ENCODE measurements at regions not wholly inside any gene's neighbourhood (a gene's known extent, or its start where the extent isn't known, plus 50 kb on each side); places are given as distances from the start of the nearest gene placed in this dataset.
"Not testable (repeated sequence)": the region's sequence is repeated elsewhere in the genome, so short reads cannot be mapped to it uniquely, and the experiment has no call there.

DNA sequence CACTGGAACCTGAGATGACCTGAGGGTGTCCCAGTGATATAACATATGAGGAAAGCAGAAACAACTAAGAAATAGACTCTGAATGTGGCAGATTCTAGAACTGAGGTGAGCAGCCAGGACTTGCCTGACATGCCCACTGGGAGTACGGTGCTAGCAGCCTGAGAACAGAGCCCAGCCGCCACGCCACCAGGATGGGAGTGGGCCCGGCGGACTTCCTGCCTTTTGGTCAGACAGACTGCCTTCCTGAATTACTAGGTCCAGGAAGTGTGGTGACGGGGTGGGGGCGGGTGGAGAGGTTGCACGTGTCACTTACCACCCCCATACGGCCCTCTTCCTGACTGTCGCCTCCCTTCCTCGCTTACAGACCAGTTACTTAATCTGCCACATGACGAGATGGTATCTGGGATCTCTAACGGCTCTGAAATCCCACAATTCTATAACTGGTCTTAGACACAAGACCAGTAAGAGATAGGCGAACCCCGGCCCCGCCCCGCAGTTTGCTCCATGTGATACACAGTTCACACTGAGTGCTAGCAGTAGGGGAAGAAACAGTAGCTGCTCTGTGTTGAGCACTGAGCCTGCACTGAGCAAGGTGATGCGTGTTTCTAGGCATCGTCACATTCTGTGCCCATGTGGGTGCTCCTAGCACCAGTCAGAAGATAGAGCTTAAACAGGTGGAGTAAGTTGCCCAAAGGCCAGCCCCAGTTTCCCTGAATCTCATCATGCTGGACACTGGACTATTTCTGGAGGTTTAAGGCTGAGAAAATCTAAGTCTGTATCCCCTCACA is 95.7 kb downstream of the CPN2 start:
- CTCF ChIA-PET: no interaction called here

GRCh38 chr3:194256040-194256945 is 94.8 kb downstream of the CPN2 start:
- CTCF ChIA-PET: interaction anchor here (2.1 kb wide), 1 partner anchor 60 kb away, joined by 8 read pairs; no protein-coding TSS in a partner anchor
- no peaks in the 10 kb centered on the region for H3K36me3 Mint-ChIP-seq (ENCODE audit: low read depth)
- no peaks in the 10 kb centered on the region for H3K27me3 Mint-ChIP-seq (ENCODE audit: low read depth)
- H3K4me3 Mint-ChIP-seq: no peak overlapping the region
- no peak for DNase-seq
- H3K9me3 Mint-ChIP-seq: peaks cover 4% of the 10 kb centered on the region
- intact Hi-C loops (cut with micrococcal nuclease): no loop called here
- H3K4me1 Mint-ChIP-seq (ENCODE audit: low read depth): peaks cover 11% of the 10 kb centered on the region
- H3K27ac Mint-ChIP-seq: peak overlapping the region; percentile 56

More for the DNA sequence above, 95.7 kb downstream of the CPN2 start:
- Mint-ChIP-seq H3K36me3 (ENCODE audit: low read depth) (no peaks in the 10 kb centered on the region), H3K27me3 (ENCODE audit: low read depth) (no peaks in the 10 kb centered on the region), H3K9me3 (peaks cover 4% of the 10 kb centered on the region), H3K4me1 (ENCODE audit: low read depth) (peaks cover 11% of the 10 kb centered on the region), H3K4me3 (peak overlapping the region; percentile 35), H3K27ac (peak overlapping the region; percentile 56)
- intact Hi-C loops (cut with micrococcal nuclease): loop anchor here (1.0 to 2.0 kb wide), 2 partner anchors 52 to 53 kb away; no protein-coding TSS in a partner anchor
- DNase-seq: peak; percentile 78

DNA sequence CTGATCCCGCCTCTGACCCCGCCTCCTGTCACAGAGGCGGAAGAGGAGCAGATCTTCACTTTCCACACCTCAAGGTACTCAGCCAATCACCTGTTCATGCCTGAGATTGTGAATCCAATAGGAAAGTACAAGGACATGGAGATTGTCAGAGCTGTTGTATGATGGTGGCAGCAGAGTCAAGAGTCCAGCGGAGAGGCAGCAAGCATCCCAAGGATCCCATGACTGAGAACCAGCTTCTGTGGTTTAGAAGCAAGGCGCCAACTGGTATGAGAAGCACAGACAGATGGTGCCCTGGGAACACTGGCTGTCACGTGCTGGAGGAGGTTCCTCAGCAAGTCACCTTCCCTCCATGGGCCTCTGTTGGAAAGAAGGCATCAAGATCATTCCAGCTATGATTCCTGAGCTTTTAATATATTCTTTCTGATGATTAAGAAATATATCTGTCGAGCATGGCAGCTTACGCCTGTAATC is 93.9 kb downstream of the CPN2 start:
- DNase-seq: no peak
- Mint-ChIP-seq H3K9me3 (peaks cover 4% of the 10 kb centered on the region), H3K36me3 (ENCODE audit: low read depth) (no peaks in the 10 kb centered on the region), H3K4me3 (no peak overlapping the region), H3K27ac (no peak overlapping the region), H3K27me3 (ENCODE audit: low read depth) (no peaks in the 10 kb centered on the region), H3K4me1 (ENCODE audit: low read depth) (peaks cover 11% of the 10 kb centered on the region)
- CTCF ChIA-PET: interaction anchor here (2.1 kb wide), 1 partner anchor 59 kb away, joined by 8 read pairs; no protein-coding TSS in a partner anchor
- intact Hi-C loops (cut with micrococcal nuclease): no loop called here

GRCh38 chr3:194257916-194258668 is 93.0 kb downstream of the CPN2 start:
- Mint-ChIP-seq H3K27me3 (ENCODE audit: low read depth) (no peaks in the 10 kb centered on the region), H3K36me3 (ENCODE audit: low read depth) (no peaks in the 10 kb centered on the region), H3K4me3 (no peak overlapping the region), H3K9me3 (peaks cover 4% of the 10 kb centered on the region), H3K27ac (no peak overlapping the region), H3K4me1 (ENCODE audit: low read depth) (peaks cover 11% of the 10 kb centered on the region)
- intact Hi-C loops (cut with micrococcal nuclease): no loop called here
- CTCF ChIA-PET: interaction anchor here (1.4 to 2.1 kb wide), 2 partner anchors 9 to 58 kb away, joined by 3 to 8 read pairs; no protein-coding TSS in a partner anchor
- DNase-seq: no peak

GRCh38 chr3:194259982-194260766 is 91.0 kb downstream of the CPN2 start:
- no peak for DNase-seq
- Mint-ChIP-seq H3K36me3 (ENCODE audit: low read depth) (no peaks in the 10 kb centered on the region), H3K4me1 (ENCODE audit: low read depth) (peaks cover 9% of the 10 kb centered on the region), H3K4me3 (no peak overlapping the region), H3K27me3 (ENCODE audit: low read depth) (no peaks in the 10 kb centered on the region), H3K9me3 (peaks cover 4% of the 10 kb centered on the region), H3K27ac (no peak overlapping the region)
- intact Hi-C loops (cut with micrococcal nuclease): no loop called here
- CTCF ChIA-PET: interaction anchor here (0.7 kb wide), 2 partner anchors 55 to 64 kb away, joined by 3 read pairs; no protein-coding TSS in a partner anchor

GRCh38 chr3:194261581-194262063 is 89.5 kb downstream of the CPN2 start:
- Mint-ChIP-seq H3K36me3 (ENCODE audit: low read depth) (no peaks in the 10 kb centered on the region), H3K4me3 (no peak overlapping the region), H3K27me3 (ENCODE audit: low read depth) (no peaks in the 10 kb centered on the region), H3K9me3 (peaks cover 4% of the 10 kb centered on the region), H3K27ac (no peak overlapping the region), H3K4me1 (ENCODE audit: low read depth) (no peaks in the 10 kb centered on the region)
- CTCF ChIA-PET: no interaction called here
- intact Hi-C loops (cut with micrococcal nuclease): no loop called here
- DNase-seq: no peak

DNA sequence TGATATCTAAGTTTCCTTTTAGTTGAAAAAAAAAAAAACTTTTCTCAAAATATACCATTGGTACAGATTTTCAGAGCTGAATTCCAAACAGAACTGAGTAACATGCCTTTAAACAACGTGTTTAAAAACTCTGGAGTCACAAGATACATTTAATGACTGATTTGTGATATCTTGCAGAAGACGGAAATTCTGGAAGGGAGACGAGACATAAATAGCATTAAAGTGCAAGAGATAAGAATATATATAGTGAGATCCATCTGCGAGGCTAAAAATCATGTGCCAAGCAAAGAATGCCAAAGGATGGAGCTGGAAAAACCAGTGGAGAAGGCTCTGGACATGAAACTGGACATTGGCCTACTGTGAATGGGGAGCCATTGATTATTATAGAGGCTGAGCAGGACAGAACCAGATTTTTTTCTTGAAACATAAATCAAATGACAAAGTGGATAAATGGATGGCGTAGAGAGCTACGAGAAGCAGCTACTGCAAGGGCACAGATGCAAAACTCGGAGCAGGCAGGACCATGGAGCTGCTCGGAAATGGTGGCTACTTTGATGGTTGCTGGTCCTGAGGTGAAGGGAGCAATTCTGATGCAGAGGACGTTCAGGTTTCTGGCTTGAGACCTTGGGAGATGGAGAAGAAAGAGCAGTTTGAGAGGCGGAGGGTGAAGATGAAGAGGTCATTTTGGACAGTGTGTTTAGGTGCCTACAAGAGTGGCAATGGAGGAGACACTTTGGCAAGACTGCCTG is 88.8 kb downstream of the CPN2 start:
- peaks cover 4% of the 10 kb centered on the region for H3K9me3 Mint-ChIP-seq
- intact Hi-C loops (cut with micrococcal nuclease): no loop called here
- H3K4me1 Mint-ChIP-seq (ENCODE audit: low read depth): no peaks in the 10 kb centered on the region
- H3K4me3 Mint-ChIP-seq: no peak overlapping the region
- CTCF ChIA-PET: interaction anchor here (0.7 to 1.2 kb wide), 2 partner anchors 34 to 74 kb away, joined by 3 read pairs; no protein-coding TSS in a partner anchor
- no peak overlapping the region for H3K27ac Mint-ChIP-seq
- no peak for DNase-seq
- no peaks in the 10 kb centered on the region for H3K36me3 Mint-ChIP-seq (ENCODE audit: low read depth)
- no peaks in the 10 kb centered on the region for H3K27me3 Mint-ChIP-seq (ENCODE audit: low read depth)

DNA sequence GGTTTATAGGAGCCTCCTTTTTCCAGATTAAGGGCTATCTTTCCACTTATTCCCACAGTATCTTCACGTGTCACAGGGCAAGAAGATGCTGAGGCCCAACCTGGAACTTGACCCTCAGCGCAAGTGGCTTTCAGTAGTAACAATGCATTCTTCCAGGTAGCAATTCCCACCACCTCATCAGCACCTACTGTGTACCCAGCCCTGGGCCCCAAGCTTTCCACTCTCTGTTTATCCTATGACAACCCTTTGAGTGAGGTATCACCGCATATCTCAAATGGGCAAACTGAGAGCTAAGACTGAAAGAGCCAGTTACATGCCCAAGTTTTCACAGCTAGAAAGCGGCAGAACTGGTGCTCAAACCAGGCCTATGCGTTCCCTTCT is 88.2 kb downstream of the CPN2 start:
- H3K4me1 Mint-ChIP-seq (ENCODE audit: low read depth): no peaks in the 10 kb centered on the region
- CTCF ChIA-PET: interaction anchor here (1.2 kb wide), 1 partner anchor 34 kb away, joined by 3 read pairs; no protein-coding TSS in a partner anchor
- H3K4me3 Mint-ChIP-seq: no peak overlapping the region
- H3K36me3 Mint-ChIP-seq (ENCODE audit: low read depth): no peaks in the 10 kb centered on the region
- peaks cover 4% of the 10 kb centered on the region for H3K9me3 Mint-ChIP-seq
- intact Hi-C loops (cut with micrococcal nuclease): no loop called here
- no peak for DNase-seq
- no peak overlapping the region for H3K27ac Mint-ChIP-seq
- H3K27me3 Mint-ChIP-seq (ENCODE audit: low read depth): no peaks in the 10 kb centered on the region

DNA sequence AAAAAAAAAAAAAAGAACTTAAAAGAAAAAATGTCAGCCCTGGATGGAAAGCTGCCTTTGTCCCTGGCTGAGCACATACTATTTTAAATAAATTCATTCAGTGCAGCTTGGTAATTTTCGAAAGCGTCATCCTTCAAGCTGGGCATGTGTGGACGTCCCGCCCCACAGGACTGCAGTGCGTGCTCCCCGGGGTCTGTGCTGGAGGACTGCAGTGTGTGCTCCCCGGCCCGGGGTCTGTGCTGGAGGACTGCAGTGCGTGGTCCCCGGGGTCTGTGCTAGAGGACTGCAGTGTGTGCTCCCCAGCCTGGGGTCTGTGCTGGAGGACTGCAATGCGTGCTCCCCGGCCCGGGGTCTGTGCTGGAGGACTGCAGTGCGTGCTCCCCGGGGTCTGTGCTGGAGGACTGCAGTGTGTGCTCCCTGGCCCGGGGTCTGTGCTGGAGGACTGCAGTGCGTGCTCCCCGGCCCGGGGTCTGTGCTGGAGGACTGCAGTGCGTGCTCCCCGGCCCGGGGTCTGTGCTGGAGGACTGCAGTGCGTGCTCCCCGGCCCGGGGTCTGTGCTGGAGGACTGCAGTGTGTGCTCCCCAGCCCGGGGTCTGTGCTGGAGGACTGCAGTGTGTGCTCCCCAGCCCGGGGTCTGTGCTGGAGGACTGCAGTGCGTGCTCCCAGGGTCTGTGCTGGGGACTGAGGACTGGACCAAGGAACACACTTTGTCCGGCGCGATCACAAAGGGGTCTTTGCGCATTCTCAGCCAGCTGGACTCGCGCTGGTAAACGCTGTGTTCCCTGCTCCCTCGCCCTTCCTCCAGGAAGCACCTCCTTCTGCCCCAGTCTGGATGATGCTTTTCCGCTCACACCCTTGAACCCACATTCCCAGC is 86.3 kb downstream of the CPN2 start:
- H3K4me1 Mint-ChIP-seq (ENCODE audit: low read depth); H3K27ac Mint-ChIP-seq; DNase-seq; H3K9me3 Mint-ChIP-seq; intact Hi-C loops (cut with micrococcal nuclease); H3K4me3 Mint-ChIP-seq; H3K27me3 Mint-ChIP-seq (ENCODE audit: low read depth); CTCF ChIA-PET; H3K36me3 Mint-ChIP-seq (ENCODE audit: low read depth): not testable (repeated sequence)

DNA sequence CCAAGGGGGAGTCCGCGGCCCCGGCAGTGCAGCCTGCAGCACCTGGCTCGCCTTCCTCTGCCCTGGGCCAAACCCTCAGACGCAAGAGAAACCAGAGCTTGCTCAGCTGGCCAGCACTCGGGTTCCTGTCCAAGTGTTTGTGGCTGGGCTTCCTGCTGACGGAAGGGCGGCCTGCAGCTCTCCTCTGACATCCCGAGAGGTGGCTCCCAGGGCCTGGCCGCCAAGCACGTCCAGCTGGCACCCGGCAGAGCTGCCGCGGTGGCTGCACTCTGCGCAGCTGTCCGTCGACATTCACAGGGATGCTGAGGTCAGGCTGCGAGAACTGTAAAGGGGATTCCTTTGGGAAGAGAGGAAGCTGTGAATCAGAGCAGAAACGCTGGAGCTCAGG is 85.6 kb downstream of the CPN2 start:
- DNase-seq: no peak
- intact Hi-C loops (cut with micrococcal nuclease): no loop called here

More for the DNA sequence above, 85.6 kb downstream of the CPN2 start:
- Mint-ChIP-seq H3K36me3 (ENCODE audit: low read depth) (no peaks in the 10 kb centered on the region), H3K4me1 (ENCODE audit: low read depth) (peaks cover 3% of the 10 kb centered on the region), H3K4me3 (no peak overlapping the region), H3K27me3 (ENCODE audit: low read depth) (peaks cover under 1% of the 10 kb centered on the region), H3K27ac (no peak overlapping the region), H3K9me3 (no peaks in the 10 kb centered on the region)
- CTCF ChIA-PET: no interaction called here
